ENCODE measurements at regions not wholly inside any gene's neighbourhood (a gene's known extent, or its start where the extent isn't known, plus 50 kb on each side); places are given as distances from the start of the nearest gene placed in this dataset.
"Not testable (repeated sequence)": the region's sequence is repeated elsewhere in the genome, so short reads cannot be mapped to it uniquely, and the experiment has no call there.

DNA sequence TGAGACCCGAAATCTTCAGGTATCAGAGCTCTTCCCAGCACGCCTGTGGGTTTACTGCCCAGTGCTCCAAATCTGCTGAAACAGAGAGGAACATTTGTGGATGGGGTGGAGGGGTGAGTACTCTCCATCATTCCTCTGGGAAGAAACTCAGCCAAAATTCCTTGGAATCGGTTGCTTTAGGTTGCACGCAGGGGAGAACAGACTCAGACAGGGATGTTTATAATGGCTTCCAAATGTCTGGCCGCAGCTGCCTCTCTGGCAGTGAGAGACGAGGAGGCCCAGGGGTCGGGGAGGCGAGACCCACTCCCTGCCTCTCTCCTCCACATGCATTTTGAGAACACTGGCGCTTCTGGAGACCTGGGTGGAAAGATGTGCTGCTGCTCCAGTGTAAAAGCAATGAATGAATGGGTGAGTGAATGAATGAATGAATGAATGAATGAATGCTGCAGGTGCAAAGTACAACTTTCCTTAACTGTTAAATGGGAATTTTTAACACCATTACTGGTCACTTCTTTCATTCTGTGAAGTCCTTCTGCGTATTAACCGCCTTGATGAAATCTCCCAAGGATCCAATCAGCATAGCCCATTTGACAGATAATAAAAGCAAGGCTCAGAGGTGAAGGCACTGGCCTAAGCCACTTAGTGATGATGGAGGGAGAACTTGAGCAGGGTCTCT is 437.4 kb downstream of the MIAT start:
- DNase-seq (ENCODE audit: low read depth) = peak; percentile 67

DNA sequence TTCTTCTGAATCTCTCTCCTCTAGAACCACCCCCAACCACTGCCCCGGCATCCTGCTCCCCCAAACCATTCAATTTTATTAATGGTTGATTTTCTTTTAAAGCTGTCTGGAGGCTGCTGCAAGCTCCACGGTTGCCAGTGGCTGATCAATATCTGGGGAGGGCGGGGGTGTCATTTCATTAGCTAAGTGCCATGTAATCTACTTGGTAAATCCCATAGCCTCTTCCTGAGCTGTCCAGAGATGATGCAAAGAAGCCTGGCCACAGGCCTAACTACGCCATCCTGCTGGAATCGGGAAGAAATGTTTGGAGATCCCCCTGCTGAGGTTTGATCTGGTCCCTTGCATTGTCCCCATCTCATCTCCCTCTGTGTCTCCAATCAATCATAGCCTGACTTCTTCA is 440.1 kb downstream of the MIAT start:
- DNase-seq (ENCODE audit: low read depth) = no peak

DNA sequence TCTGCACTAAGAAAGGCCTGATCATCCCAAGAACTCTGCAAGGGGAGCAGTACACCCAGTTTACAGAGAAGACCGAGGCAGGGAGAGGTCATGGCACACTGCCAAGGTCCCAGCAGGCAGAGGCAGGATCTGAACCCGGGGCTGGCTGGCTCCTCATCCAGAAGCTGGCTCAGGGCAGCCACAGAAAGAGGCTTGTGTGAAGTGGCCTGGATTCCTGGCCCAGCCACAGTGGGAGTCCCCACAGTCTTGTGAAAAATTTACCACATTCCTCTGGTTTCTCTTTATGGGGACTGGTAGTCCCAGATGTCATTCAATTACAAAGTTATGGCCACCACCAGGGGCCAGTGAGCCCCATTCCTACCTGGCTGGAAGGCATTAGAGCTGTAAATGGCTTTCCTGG is 440.5 kb downstream of the MIAT start:
- DNase-seq (ENCODE audit: low read depth) = no peak

DNA sequence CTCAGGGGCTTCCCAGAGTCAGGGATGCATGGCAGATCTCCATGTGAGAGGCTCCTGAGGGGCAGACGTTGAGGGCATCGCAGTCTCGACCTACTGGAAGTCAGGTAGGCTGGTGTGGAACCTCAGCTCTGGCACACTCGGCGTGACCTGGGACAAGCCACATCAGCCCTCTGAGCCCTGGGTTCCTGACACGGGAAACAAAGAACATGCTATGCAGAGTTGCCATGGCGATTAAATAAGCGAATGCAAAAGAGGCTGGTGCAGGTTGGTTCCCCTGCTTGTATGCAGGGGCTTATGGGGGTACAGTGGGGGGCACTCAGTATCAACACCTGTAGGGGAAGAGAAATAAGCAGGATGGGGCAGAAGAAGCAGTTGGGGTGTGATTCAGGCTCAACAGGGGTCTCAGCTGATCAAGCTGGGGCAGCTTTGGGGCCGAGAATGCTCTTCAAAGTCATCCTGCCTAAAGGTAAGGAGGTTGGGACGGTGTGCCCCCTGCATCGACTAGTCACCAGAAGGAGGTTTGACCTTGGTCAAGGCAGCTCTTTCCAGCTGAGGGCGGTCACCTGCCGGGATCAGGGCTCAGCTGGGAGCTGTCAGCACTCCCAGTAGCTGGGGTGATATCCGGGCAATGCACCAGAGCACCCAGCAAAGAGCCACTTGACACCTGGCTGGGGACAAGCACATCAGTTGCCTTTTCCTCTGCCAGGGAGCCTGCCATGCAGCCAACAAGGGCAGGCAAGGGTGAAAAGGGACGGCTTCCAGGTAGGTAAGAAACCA is 442.7 kb downstream of the MIAT start:
- no peak for DNase-seq (ENCODE audit: low read depth)

DNA sequence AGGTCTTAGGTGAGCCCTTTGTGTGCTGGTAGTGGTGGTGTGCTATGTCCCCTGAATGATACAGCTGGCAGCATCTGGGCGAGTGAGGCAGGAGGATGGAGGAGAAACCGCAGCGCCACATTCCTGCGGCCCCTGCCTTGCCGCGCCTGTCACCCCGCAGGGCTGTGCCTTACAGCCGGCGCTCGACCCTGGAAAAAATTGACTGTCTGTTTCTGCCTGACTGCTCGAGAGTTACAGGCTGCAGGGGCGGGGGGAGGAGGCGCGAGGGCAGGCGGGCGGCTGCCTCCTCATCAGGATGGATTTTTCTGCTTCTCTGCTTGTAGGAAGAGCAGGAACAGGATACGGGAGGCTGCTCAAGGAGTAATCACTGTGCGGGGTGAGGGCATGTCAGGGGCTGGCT is 443.4 kb downstream of the MIAT start:
- no peak for DNase-seq (ENCODE audit: low read depth)

DNA sequence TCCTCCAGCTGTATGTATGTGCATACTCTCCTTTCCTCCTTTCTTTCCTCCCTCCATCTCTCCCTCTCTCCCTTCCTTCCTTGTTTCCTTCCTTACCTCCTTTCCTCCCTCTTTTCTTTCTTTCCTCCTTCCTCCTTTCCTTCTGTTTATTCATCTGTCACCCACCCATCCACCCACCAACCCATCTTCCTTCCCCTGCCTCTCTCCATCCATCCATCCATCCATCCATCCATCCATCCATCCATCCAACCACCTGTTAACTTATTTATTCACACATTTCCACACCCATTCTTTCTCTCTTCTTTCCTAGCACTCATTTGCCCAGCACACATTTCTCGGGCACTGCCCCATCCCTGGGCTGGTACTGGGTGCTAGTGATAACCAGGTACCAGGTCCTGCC is 443.9 kb downstream of the MIAT start:
- no peak for DNase-seq (ENCODE audit: low read depth)

DNA sequence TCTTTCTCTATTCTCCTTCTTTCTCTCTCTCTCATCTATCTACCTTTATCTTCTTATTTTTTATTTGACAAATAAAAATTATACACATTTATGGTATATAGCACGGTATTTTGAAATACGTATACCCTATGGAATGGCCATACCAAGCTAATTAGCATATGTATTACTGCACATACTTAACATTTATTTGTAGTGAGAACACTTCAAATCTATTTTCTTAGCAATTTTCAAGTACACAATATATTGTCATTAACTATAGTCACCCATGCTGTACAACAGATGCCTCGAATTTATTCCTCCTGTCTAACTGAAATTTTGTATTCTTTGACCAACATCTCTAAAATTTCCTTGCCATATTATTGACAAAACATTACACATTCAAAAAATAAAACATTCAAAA is 447.1 kb downstream of the MIAT start:
- DNase-seq (ENCODE audit: low read depth) = no peak

DNA sequence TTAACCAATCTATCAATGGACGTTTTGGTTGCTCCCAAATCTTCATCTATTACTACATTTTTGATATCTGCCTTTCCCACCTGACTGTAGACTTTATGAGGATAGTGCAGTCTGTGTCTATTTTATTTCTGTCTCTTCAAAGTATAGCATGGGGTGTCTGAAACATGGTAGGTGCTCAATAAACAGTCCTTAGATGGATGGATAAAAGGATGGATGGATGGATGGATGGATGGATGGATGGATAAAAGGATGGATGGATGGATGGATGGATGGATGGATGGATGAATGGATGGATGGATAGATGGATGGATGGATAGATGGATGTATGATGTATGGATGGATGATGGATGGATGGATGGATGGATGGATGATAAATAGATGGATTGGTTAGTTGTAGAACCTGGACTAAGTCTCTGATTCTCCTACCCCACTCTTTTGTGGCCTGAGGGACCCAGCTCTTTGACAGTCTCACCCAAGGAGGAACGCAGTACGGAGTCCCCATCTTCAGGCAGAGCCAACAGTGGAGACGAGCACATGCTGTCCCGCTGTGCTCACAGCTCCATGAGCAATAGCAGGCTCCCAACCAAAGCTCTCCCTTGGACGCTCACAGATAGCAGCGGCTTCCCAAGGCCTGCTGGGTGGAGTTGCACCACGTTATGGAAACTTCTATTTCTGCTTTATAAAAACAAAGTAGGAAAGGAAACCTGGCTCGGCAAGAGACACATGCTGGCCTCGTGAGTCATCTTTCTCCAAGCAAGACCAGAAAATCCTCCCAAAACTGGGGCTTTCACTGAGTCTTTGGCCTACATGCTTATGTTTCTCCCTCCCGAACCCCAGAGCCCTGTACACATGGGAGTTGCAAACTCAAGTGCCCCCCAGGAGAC is 448.0 kb downstream of the MIAT start:
- DNase-seq (ENCODE audit: low read depth) = peak; percentile 76

DNA sequence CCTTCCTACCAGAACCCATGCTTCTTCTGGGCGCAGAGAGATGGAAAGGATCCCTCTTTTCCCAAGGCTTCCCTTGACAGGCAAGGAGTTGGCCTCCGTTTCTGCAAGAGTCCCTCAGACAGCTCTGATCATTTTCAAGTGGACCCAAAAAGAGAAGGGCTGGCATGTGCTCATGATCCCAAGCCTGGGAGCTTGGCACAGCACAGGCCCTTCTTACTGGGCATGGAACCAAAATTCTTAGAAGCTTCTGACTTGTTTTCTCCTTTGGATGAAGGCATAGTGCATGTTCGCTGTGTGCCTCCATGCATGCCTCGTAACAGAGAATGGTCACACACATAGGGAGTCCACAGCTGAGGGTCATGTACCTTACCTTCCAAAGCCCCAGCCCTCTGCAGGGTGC is 449.6 kb downstream of the MIAT start:
- no peak for DNase-seq (ENCODE audit: low read depth)

DNA sequence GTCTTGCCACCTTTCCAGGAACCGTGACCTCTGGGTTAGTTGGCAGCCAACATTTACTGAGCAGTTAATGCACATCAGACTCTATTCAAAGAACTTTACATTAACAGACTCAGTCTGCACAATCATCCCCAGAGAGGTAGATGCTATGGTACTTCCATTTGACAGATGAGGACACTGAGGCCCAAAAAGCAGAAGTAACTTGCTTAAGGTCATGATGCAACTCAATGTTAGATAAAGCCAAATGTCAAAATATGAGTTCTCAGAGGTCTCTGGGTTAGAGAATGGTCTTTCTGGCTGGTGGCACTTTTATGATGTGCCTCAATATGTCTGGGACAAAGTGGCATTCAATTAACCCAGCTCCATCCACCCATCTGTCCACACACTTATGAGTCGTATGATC is 450.0 kb downstream of the MIAT start:
- no peak for DNase-seq (ENCODE audit: low read depth)

DNA sequence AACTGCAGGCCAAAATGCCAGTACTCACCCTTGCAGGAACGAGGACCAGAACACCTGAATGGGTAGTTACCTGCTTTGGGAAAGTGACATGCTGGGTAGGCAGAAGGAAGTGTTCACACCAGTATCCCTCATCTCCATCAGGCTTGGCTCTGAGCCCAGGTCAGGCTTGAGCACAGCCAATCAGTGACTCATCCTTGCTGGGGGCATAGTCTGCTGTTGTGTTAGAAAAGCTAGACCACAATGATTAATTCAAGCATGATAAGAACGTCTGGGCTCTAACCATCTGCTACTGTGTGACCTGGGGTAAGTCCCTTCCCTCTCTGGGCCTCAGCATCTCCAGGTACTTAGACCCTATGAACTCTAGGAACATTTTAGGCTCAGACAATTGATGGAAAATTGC is 450.4 kb downstream of the MIAT start:
- peak; percentile 84 for DNase-seq (ENCODE audit: low read depth)

DNA sequence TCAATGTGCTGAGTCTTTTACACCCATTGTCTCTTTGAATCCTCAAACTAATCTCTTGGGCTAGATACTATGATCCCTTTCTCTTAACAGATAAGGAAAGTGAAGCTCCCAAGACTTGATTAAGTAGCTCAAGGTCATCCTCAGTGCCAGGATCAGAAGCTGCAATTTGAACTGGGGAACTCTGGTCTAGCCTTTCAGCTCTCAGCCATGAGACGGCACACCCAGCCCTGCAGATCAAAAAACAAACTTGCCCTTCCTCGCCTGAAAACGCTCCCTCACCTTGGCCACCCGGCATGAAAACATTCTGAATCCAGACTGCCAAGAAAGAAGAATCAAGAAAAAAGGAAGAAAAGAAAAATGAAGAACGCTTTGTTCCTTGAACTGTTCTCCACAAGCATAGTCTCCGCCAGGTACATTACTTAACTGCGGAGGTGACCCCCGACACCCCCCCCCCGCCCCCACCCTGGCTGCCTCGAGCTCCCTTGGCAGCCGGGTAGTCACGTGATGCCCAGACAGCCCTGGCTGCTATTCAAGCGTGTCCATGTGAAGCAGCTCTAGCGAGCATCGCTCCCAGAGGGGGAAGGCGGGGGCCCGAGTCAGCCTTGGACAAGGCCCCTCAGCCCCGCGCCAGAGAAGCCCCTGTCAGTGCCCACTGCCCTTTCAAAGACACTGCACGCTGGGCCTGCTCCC is 451.2 kb downstream of the MIAT start:
- DNase-seq (ENCODE audit: low read depth) = no peak

DNA sequence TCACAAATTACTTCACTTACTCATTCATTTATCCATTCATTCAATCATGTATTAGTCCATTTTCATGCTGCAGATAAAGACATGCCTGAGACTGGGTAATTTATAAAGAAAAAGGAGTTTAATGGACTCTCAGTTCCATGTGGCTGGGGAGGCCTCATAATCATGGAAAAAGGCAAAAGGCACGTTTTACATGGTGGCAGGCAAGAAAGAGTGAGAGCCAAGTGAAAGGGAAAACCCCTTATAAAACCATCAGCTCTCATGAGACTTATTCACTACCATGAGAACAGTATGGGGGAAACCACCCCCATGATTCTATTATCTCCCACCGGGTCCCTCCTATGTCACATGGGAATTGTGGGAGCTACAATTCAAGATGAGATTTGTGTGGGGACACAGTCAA is 452.0 kb downstream of the MIAT start:
- DNase-seq (ENCODE audit: low read depth) = not testable (repeated sequence)

DNA sequence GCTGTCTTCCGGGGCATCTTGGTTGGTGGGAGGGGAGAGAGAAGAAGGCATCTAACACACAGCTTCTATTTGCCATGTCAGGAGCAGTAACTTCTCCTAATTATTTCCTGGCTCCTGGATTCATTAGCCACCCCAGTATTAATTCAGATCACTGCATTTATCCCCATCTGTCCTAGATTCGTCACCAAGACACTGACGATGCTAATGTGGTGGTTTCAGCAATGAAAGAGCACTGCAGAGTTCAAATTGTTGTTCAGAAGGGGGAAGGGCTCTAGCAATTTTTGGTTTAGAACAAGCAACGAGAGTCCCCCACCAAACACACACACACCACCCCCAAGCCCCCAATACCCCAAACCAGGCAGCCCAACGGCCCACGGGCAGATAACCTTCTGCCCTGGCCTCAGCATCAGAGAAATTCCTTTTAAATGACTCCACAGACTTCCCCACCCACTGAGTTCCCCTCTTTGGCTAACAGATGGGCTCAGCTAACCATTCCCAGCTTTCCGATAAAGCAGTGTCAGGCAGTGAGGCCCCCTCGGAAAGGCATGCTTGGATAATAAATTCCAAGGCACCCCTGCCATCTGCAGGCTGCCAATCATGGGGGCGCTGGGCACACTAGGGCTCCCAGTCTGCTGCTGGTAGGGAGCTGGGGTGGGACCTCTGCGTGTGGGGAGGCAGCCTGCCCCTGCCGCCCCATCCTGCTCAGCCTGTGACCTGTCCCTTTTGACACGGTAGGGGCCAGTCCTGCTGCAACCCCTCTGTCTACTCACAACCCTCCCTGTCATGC is 453.5 kb downstream of the MIAT start:
- DNase-seq (ENCODE audit: low read depth) = no peak

DNA sequence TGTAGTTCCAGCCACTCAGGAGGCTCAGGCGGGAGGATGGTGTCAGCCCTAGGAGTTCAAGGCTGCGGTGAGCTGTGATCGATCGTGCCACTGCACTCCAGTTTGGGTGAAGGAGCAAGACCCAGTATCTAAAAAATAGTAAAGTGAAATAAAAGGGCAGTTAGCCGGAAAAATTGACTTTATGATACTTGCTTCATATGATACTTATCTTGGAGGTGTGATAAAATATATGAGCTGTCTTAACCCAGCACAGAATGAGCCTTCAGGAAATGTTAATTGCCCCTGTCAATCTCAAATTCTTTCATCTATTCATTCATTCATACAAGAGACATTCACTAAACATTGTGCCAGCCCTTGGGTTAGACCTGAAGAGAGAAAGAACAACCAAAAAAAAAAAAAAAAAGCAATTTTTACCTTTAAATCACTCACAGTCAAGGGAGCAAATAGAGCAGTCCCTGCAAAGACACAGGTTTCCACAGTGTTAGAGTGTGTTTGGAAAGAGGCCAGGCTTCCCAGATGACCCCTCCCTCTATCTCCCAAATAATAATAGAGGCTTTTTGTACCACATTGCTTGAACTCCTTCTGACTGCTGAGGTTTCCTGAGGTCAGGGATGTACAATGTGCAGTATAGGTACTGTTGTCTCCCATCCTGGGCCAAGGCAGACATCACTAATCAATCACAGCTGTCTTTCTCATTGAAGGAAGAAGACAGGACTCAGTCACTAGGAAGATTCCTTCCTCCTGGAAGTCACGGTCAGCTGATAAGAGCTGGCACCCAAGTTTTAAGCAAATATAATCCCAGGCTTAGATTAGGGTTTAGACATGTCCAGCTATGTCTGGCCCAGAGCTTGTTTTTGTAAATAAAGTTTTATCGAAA is 454.6 kb downstream of the MIAT start:
- DNase-seq (ENCODE audit: low read depth) = no peak

DNA sequence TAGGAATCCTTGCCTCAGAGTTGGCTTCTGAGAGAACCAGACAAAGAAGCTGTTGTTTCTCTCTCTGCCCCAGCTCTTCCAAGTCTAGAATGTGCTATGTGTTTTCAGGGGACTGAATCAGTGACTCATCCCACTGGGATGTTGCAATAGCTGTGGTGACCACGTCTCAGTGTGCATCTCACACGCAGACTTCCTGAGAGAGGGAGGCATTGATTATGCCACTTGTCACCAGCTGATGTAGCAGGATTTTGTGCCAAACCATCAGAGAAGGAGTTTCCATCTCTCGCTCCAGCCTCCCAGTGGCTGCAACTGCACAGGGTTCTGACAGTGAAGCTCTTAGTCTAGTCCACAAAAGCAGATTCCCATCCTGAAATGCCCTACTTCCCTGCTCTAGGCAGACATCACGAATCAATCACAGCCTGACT is 455.8 kb downstream of the MIAT start:
- peak; percentile 92 for DNase-seq (ENCODE audit: low read depth)

DNA sequence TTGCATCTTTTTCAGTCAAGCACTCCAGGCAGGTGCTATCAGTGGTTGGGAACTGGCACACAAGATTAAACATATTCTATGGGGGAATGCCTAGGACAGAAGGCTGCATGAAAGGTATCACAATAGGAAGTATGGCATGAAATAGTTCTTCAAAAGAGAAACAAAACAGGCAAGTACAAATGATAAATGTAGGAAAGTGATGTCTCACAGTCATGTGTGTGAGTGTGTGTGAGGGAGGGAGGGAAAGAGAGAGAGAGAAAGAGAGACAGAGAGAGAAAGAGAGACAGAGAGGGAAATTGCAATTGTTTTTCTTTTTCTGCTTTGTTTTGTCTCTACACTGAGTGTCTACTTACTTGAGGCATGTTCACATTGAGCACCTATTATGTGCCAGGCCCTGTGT is 456.3 kb downstream of the MIAT start:
- DNase-seq (ENCODE audit: low read depth) = no peak

DNA sequence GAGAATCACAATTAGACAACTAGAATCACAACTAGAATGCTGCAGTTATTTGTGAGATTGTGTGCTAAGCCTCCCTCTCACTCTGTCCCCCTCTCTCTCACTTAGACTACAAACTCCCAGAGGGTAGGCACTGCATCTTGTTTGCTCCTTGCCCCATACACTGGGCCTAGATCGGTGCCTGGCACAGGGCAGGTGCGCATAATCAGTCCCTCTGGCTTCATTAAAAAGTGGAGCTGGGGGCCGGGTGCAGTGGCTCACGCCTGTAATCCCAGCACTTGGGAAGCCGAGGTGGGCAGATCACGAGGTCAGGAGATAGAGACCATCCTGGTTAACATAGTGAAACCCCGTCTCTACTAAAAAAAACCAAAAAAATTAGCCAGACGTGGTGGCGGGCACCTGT is 456.8 kb downstream of the MIAT start:
- no peak for DNase-seq (ENCODE audit: low read depth)

DNA sequence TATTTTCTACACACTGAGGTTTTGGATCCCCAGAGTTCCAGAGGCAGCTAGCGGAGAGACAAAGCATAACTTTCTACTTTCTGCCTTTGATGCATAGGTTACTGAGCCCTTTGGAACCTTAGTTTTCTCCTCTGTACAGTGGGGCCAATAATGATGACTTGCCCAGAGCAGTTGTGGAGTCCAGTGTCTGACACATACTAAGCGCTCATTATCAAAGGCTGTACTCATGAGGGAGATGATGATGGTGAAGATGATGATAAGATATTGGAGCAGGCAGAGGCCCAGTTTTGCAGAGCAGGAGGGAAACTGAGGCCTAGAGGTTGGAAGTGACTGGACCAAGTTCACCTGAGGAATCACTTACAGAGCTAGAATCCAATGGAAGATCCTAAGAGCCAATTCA is 458.0 kb downstream of the MIAT start:
- no peak for DNase-seq (ENCODE audit: low read depth)

DNA sequence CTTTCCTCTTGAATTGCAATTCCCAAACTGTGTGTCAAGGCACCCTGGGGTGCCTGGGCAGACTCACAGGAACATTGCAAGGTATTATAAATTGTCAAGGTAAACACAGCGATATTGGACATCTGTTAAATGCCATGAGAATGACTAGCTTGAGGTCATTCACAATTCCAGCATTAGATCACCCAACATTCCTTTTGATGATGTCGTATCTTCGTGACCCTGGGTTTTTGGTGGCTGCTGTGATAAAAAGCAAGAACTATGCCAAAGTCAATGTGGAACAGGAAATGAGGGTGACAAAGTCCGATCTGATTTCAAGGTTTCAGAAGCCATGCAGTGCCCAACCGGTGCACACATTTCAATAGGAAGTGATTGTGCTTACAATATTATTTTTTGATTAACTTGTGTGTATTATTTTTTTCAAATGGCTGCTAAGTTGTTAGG is 458.4 kb downstream of the MIAT start:
- DNase-seq (ENCODE audit: low read depth) = no peak

All from GM04504 (cell line).